ENCODE measurements at regions not wholly inside any gene's neighbourhood (a gene's known extent, or its start where the extent isn't known, plus 50 kb on each side); places are given as distances from the start of the nearest gene placed in this dataset.

- Histone ChIP-seq H3K27me3 (no peaks in the 10 kb centered on the region), H3K4me1 (no peaks in the 10 kb centered on the region), H3K36me3 (no peaks in the 10 kb centered on the region), H3K9me3 (no peaks in the 10 kb centered on the region), H3K27ac (no peak overlapping the region), H3K4me3 (no peak overlapping the region)
- 70 to 77% (median 72%) methylated on average over 6 of the region's 6 CpGs for WGBS, 5 donors
- TF ChIP-seq EP300 (IDR thresholded peaks at IDR 0.05) = no peak
- no peak for DNase-seq
- intact Hi-C loops (cut with DNase I; ENCODE audit: low total_unique reads) = no loop called here
Measured at GRCh38 chr7:123401295-123401694, 133.1 kb downstream of the IQUB start.

DNA sequence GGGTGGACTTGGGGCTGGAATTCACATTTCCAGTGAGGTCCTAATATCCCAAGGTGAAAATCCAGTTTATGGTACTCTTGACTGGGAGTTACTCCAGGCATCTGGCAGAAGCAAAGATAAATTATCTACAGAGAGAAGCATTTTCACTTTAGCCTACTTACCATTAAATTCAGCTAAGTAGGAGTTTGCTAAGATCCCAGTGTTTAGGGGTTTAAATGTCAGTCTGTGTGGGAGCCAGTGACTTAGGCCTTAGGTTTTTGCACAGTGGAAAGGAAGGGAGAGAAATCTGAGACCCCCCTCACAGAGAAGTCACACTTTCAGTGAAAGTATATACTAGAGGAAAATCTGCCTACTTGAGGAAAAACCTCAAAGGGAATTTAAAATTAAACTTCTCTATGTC, 134.2 kb downstream of the IQUB start:
- intact Hi-C loops (cut with DNase I; ENCODE audit: low total_unique reads) = no loop called here

GRCh38 chr7:123398921-123399320, 135.5 kb downstream of the IQUB start:
- DNase-seq = no peak
- no peaks in the 10 kb centered on the region for H3K36me3 ChIP-seq
- no peaks in the 10 kb centered on the region for H3K9me3 ChIP-seq
- TF ChIP-seq CTCF (IDR thresholded peaks at IDR 0.05) = no peak
- no peak for TF ChIP-seq POLR2A (IDR thresholded peaks at IDR 0.05)
- TF ChIP-seq EP300 (IDR thresholded peaks at IDR 0.05) = no peak
- TF ChIP-seq POLR2AphosphoS5 (IDR thresholded peaks at IDR 0.05) = no peak
- H3K27ac ChIP-seq = no peak overlapping the region
- no peaks in the 10 kb centered on the region for H3K4me1 ChIP-seq
- H3K27me3 ChIP-seq = no peaks in the 10 kb centered on the region
- H3K4me3 ChIP-seq = no peak overlapping the region
- intact Hi-C loops (cut with DNase I; ENCODE audit: low total_unique reads) = no loop called here

More for the DNA sequence above, 134.2 kb downstream of the IQUB start:
- Histone ChIP-seq H3K4me1 (no peaks in the 10 kb centered on the region), H3K36me3 (no peaks in the 10 kb centered on the region), H3K27ac (no peak overlapping the region), H3K27me3 (no peaks in the 10 kb centered on the region), H3K9me3 (no peaks in the 10 kb centered on the region), H3K4me3 (no peak overlapping the region)
- DNase-seq = no peak
- TF ChIP-seq POLR2A (IDR thresholded peaks at IDR 0.05) (no peak), CTCF (IDR thresholded peaks at IDR 0.05) (no peak), EP300 (IDR thresholded peaks at IDR 0.05) (no peak), POLR2AphosphoS5 (IDR thresholded peaks at IDR 0.05) (no peak)

- no peaks in the 10 kb centered on the region for H3K4me1 ChIP-seq
- intact Hi-C loops (cut with DNase I; ENCODE audit: low total_unique reads) = no loop called here
- no peaks in the 10 kb centered on the region for H3K9me3 ChIP-seq
- H3K36me3 ChIP-seq = no peaks in the 10 kb centered on the region
- no peak overlapping the region for H3K4me3 ChIP-seq
- 62 to 75% (median 72%) methylated on average over 6 of the region's 6 CpGs for WGBS, 5 donors
- H3K27me3 ChIP-seq = no peaks in the 10 kb centered on the region
- TF ChIP-seq EP300 (IDR thresholded peaks at IDR 0.05) (no peak), POLR2A (IDR thresholded peaks at IDR 0.05) (no peak), POLR2AphosphoS5 (IDR thresholded peaks at IDR 0.05) (no peak), CTCF (IDR thresholded peaks at IDR 0.05) (no peak)
- no peak overlapping the region for H3K27ac ChIP-seq
- no peak for DNase-seq
Measured at GRCh38 chr7:123397746-123398338, 136.6 kb downstream of the IQUB start.

DNA sequence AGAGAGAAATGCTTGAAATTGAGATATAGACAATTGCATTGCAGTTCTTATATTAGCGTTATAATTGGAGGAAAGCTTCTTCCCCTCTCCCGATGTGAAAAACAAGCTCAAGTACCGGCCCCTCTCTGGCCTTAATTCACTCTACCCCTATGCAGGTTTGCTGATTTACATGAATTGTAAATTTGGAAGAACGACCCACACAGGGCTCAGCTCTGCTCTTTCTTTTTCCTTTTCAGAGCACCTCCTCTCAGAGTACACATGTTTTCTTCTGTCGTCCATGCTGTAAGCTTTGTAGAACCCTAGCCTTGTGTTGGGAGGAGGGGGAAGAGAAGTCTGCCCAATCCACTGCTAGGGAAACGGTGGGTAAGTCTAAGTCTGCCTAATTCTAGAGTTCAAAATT, 140.8 kb downstream of the IQUB start:
- Histone ChIP-seq H3K27me3 (no peaks in the 10 kb centered on the region), H3K9me3 (no peaks in the 10 kb centered on the region), H3K4me1 (no peaks in the 10 kb centered on the region), H3K4me3 (no peak overlapping the region), H3K27ac (no peak overlapping the region), H3K36me3 (no peaks in the 10 kb centered on the region)
- 36 to 57% (median 53%) methylated on average over 6 of the region's 6 CpGs for WGBS, 5 donors
- no peak for TF ChIP-seq POLR2AphosphoS5 (IDR thresholded peaks at IDR 0.05)
- no peak for TF ChIP-seq EP300 (IDR thresholded peaks at IDR 0.05)
- TF ChIP-seq CTCF (IDR thresholded peaks at IDR 0.05) = no peak
- TF ChIP-seq POLR2A (IDR thresholded peaks at IDR 0.05) = no peak
- intact Hi-C loops (cut with DNase I; ENCODE audit: low total_unique reads) = no loop called here
- no peak for DNase-seq
